Liver (tissue), 8 donors: ENCODE measurements at regions not wholly inside any gene's neighbourhood (a gene's known extent, or its start where the extent isn't known, plus 50 kb on each side); places are given as distances from the start of the nearest gene placed in this dataset.

Source experiments
- DNase-seq: peaks from one replicate; pipeline ENCODE4 v3.0.0-alpha.2; 2017; ENCODE audit warnings: low spot score
- H3K27ac ChIP-seq, 2 donors: one replicate each; pipeline ENCODE4 v1.7.0; 2013; ENCODE audit warnings: inconsistent platforms in 2 of 2, low read length in 2 of 2, control low read depth in 1 of 2, low read depth in 1 of 2, mild to moderate bottlenecking in 1 of 2
- H3K27me3 ChIP-seq, 4 donors: one replicate each; pipeline versions ENCODE4 v1.6.1 to v1.7.0; 2013; ENCODE audit warnings: low read length in 3 of 4, inconsistent platforms in 1 of 4, mild to moderate bottlenecking in 1 of 4, moderate library complexity in 1 of 4; ENCODE audit not compliant: control insufficient read depth in 4 of 4, insufficient read depth in 4 of 4
- H3K36me3 ChIP-seq, 4 donors: one replicate each; pipeline versions ENCODE4 v1.6.1 to v1.7.0; 2013; ENCODE audit warnings: low read length in 3 of 4, mild to moderate bottlenecking in 3 of 4, low read depth in 1 of 4, moderate library complexity in 1 of 4; ENCODE audit not compliant: control insufficient read depth in 4 of 4, insufficient read depth in 3 of 4
- H3K4me1 ChIP-seq, 4 donors: one replicate each; pipeline versions ENCODE4 v1.6.1 to v1.7.0; 2013; ENCODE audit warnings: low read length in 3 of 4, mild to moderate bottlenecking in 3 of 4, moderate library complexity in 1 of 4; ENCODE audit not compliant: control insufficient read depth in 4 of 4, insufficient read depth in 4 of 4
- H3K4me3 ChIP-seq, 3 donors: one replicate each; pipeline versions ENCODE4 v1.6.1 to v1.7.0; 2013; ENCODE audit warnings: low read length in 3 of 3, control low read depth in 1 of 3, low read depth in 1 of 3, mild to moderate bottlenecking in 1 of 3
- H3K9ac ChIP-seq, 2 donors: one replicate each; pipeline ENCODE4 v1.7.0; 2013; ENCODE audit warnings: low read length in 2 of 2, mild to moderate bottlenecking in 2 of 2, moderate library complexity in 2 of 2, control low read depth in 1 of 2, low read depth in 1 of 2
- H3K9me3 ChIP-seq, 4 donors: one replicate each; pipeline versions ENCODE4 v1.6.1 to v1.7.0; 2013; ENCODE audit warnings: low read length in 3 of 4; ENCODE audit not compliant: control insufficient read depth in 4 of 4
- FOXA1 ChIP-seq: IDR thresholded peaks from 2 replicates; pipeline ENCODE4 v1.6.1; 2016; ENCODE audit warnings: antibody characterized with exemption
- FOXA2 ChIP-seq: IDR thresholded peaks from 2 replicates; pipeline ENCODE4 v1.6.1; 2016; ENCODE audit warnings: antibody characterized with exemption
- GABPA ChIP-seq, 2 donors: IDR thresholded peaks in 1 of 2; conservative IDR thresholded peaks in 1 of 2; 2 replicates each; pipeline ENCODE4 v1.6.1; 2016; ENCODE audit warnings: antibody characterized with exemption in 2 of 2, mild to moderate bottlenecking in 1 of 2, moderate library complexity in 1 of 2
- HNF4A ChIP-seq, 2 donors: conservative IDR thresholded peaks; 2 replicates each; pipeline ENCODE4 v1.6.1; 2016; ENCODE audit warnings: antibody characterized with exemption in 2 of 2, mild to moderate bottlenecking in 2 of 2
- HNF4G ChIP-seq: IDR thresholded peaks from 2 replicates; pipeline ENCODE4 v1.6.1; 2016; ENCODE audit warnings: antibody characterized with exemption
- JUND ChIP-seq, 2 donors: IDR thresholded peaks; 2 replicates each; pipeline ENCODE4 v1.6.1; 2016; ENCODE audit warnings: antibody characterized with exemption in 2 of 2
- NR2F2 ChIP-seq: IDR thresholded peaks from 2 replicates; pipeline ENCODE4 v1.6.1; 2016; ENCODE audit warnings: antibody characterized with exemption
- RAD21 ChIP-seq, 2 donors: IDR thresholded peaks; 2 replicates each; pipeline ENCODE4 v1.6.1; 2016; ENCODE audit warnings: antibody characterized with exemption in 2 of 2, mild to moderate bottlenecking in 2 of 2
- RXRA ChIP-seq, 2 donors: IDR thresholded peaks; 2 replicates each; pipeline ENCODE4 v1.6.1; 2017 to 2018; ENCODE audit warnings: antibody characterized with exemption in 2 of 2, mild to moderate bottlenecking in 1 of 2
- SP1 ChIP-seq: IDR thresholded peaks from 2 replicates; pipeline ENCODE4 v1.6.1; 2018; ENCODE audit warnings: antibody characterized with exemption, mild to moderate bottlenecking
- TAF1 ChIP-seq: conservative IDR thresholded peaks from 2 replicates; pipeline ENCODE4 v1.6.1; 2016; ENCODE audit warnings: antibody characterized with exemption, mild to moderate bottlenecking
- YY1 ChIP-seq: IDR thresholded peaks from 2 replicates; pipeline ENCODE4 v1.6.1; 2016; ENCODE audit warnings: antibody characterized with exemption, mild to moderate bottlenecking
- WGBS: extraction: QIAGEN DNeasy Blood & Tissue Kit; methylation state at CpG from one replicate; pipeline ENCODE4 v1.1.7; 2013; 5-methylcytosine and 5-hydroxymethylcytosine counted together
- TF ChIP-seq, protein P1 (sequence below): IDR thresholded peaks from 2 replicates; pipeline ENCODE4 v1.6.1; 2016; ENCODE audit warnings: antibody characterized with exemption
- TF ChIP-seq, protein P2 (sequence below): IDR thresholded peaks from 2 replicates; pipeline ENCODE4 v1.6.1; 2016; ENCODE audit warnings: antibody characterized with exemption, mild to moderate bottlenecking
- TF ChIP-seq, protein P3 (sequence below): IDR thresholded peaks from 2 replicates; pipeline ENCODE4 v1.6.1; 2016; ENCODE audit warnings: antibody characterized with exemption
- TF ChIP-seq, protein P4 (sequence below): fragments of 150-350 bp; IDR thresholded peaks from 2 replicates; pipeline ENCODE4 v1.5.1; 2017; ENCODE audit warnings: improper control_type of control experiment, low read depth, low read length; ENCODE audit not compliant: missing input control
- donor health status: healthy.
- donor health status: healthy.
- donor health status: healthy.
- donor health status: healthy.
- donor health status: healthy.

DNA sequence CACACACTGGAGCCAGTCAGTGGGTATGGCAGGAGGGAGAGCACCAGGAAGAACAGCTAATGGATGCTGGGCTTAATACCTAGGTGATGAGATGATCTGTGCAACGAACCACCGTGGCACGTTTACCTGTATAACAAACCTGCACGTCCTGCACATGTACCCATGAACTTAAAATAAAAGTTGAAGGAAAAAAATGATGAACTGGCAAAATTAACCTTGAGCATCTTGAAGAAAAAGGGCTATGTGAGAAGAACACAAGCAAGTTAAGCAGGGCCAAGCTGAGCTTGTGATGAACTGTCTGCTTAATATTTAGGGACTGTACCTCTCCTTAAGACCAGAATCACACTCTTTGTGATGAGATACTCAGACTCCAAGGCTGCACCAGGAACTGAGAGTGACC, 70.0 kb downstream of the TTC6 start:
- Histone ChIP-seq H3K27me3 (no peaks in the 10 kb centered on the region), H3K27ac (no peak overlapping the region), H3K9me3 (no peaks in the 10 kb centered on the region), H3K9ac (no peak overlapping the region), H3K4me1 (peaks cover 0 to 5% (median 2%) of the 10 kb centered on the region in 4 donors), H3K36me3 (no peaks in the 10 kb centered on the region), H3K4me3 (no peak overlapping the region)
- DNase-seq: no peak
- TF ChIP-seq FOXA1 (no peak), YY1 (no peak), HNF4G (no peak), NR2F2 (no peak), GABPA (IDR thresholded peaks at IDR 0.05 in 1 of 2, conservative IDR thresholded peaks at IDR 0.05 in 1 of 2) (no peak), JUND (IDR thresholded peaks at IDR 0.05) (no peak), HNF4A (conservative IDR thresholded peaks at IDR 0.05) (no peak)
- TF ChIP-seq, protein P1, sequence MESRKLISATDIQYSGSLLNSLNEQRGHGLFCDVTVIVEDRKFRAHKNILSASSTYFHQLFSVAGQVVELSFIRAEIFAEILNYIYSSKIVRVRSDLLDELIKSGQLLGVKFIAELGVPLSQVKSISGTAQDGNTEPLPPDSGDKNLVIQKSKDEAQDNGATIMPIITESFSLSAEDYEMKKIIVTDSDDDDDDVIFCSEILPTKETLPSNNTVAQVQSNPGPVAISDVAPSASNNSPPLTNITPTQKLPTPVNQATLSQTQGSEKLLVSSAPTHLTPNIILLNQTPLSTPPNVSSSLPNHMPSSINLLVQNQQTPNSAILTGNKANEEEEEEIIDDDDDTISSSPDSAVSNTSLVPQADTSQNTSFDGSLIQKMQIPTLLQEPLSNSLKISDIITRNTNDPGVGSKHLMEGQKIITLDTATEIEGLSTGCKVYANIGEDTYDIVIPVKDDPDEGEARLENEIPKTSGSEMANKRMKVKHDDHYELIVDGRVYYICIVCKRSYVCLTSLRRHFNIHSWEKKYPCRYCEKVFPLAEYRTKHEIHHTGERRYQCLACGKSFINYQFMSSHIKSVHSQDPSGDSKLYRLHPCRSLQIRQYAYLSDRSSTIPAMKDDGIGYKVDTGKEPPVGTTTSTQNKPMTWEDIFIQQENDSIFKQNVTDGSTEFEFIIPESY: no peak
- TF ChIP-seq, protein P2, sequence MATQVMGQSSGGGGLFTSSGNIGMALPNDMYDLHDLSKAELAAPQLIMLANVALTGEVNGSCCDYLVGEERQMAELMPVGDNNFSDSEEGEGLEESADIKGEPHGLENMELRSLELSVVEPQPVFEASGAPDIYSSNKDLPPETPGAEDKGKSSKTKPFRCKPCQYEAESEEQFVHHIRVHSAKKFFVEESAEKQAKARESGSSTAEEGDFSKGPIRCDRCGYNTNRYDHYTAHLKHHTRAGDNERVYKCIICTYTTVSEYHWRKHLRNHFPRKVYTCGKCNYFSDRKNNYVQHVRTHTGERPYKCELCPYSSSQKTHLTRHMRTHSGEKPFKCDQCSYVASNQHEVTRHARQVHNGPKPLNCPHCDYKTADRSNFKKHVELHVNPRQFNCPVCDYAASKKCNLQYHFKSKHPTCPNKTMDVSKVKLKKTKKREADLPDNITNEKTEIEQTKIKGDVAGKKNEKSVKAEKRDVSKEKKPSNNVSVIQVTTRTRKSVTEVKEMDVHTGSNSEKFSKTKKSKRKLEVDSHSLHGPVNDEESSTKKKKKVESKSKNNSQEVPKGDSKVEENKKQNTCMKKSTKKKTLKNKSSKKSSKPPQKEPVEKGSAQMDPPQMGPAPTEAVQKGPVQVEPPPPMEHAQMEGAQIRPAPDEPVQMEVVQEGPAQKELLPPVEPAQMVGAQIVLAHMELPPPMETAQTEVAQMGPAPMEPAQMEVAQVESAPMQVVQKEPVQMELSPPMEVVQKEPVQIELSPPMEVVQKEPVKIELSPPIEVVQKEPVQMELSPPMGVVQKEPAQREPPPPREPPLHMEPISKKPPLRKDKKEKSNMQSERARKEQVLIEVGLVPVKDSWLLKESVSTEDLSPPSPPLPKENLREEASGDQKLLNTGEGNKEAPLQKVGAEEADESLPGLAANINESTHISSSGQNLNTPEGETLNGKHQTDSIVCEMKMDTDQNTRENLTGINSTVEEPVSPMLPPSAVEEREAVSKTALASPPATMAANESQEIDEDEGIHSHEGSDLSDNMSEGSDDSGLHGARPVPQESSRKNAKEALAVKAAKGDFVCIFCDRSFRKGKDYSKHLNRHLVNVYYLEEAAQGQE: no peak
- TF ChIP-seq, protein P3, sequence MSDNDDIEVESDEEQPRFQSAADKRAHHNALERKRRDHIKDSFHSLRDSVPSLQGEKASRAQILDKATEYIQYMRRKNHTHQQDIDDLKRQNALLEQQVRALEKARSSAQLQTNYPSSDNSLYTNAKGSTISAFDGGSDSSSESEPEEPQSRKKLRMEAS: no peak
- WGBS: 92% methylated on average over 4 of the region's 4 CpGs

DNA sequence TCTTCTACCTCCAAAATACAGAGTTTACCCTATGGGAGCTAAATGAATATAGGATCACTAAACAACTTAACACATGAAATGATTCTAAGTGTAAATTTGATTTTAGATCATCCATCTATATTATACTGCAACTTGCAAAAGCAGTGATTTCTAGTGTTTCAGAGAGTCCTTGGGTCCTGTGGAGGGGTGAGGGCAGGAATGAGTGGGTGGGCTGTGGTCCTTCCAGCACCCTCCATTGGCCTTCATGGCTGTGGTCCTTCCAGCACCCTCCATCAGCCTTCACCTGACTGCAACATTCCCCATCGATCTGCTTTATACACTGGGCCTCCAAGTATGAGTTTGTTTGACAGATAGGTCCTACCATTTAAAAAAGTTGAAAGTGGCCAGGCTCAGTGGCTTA, 70.5 kb downstream of the TTC6 start:
- WGBS: 83% methylated on average over 1 of the region's 1 CpG

More for the DNA sequence above, 70.5 kb downstream of the TTC6 start:
- H3K9ac ChIP-seq: no peak overlapping the region
- no peaks in the 10 kb centered on the region for H3K36me3 ChIP-seq
- no peak overlapping the region for H3K4me3 ChIP-seq
- DNase-seq: no peak
- no peak overlapping the region for H3K27ac ChIP-seq
- TF ChIP-seq, protein P4, sequence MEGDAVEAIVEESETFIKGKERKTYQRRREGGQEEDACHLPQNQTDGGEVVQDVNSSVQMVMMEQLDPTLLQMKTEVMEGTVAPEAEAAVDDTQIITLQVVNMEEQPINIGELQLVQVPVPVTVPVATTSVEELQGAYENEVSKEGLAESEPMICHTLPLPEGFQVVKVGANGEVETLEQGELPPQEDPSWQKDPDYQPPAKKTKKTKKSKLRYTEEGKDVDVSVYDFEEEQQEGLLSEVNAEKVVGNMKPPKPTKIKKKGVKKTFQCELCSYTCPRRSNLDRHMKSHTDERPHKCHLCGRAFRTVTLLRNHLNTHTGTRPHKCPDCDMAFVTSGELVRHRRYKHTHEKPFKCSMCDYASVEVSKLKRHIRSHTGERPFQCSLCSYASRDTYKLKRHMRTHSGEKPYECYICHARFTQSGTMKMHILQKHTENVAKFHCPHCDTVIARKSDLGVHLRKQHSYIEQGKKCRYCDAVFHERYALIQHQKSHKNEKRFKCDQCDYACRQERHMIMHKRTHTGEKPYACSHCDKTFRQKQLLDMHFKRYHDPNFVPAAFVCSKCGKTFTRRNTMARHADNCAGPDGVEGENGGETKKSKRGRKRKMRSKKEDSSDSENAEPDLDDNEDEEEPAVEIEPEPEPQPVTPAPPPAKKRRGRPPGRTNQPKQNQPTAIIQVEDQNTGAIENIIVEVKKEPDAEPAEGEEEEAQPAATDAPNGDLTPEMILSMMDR: no peak
- no peak for TF ChIP-seq SP1
- TF ChIP-seq FOXA2: no peak
- TF ChIP-seq RXRA (IDR thresholded peaks at IDR 0.05): no peak
- no peak for TF ChIP-seq TAF1
- TF ChIP-seq RAD21 (IDR thresholded peaks at IDR 0.05): no peak
- TF ChIP-seq, protein P3: no peak
- TF ChIP-seq GABPA (IDR thresholded peaks at IDR 0.05 in 1 of 2, conservative IDR thresholded peaks at IDR 0.05 in 1 of 2): no peak
- TF ChIP-seq, protein P2: no peak
- H3K27me3 ChIP-seq: no peaks in the 10 kb centered on the region
- H3K9me3 ChIP-seq: no peaks in the 10 kb centered on the region
- peaks cover 0 to 5% (median 2%) of the 10 kb centered on the region in 4 donors for H3K4me1 ChIP-seq
